ENCODE measurements at regions not wholly inside any gene's neighbourhood (a gene's known extent, or its start where the extent isn't known, plus 50 kb on each side); places are given as distances from the start of the nearest gene placed in this dataset.

DNA sequence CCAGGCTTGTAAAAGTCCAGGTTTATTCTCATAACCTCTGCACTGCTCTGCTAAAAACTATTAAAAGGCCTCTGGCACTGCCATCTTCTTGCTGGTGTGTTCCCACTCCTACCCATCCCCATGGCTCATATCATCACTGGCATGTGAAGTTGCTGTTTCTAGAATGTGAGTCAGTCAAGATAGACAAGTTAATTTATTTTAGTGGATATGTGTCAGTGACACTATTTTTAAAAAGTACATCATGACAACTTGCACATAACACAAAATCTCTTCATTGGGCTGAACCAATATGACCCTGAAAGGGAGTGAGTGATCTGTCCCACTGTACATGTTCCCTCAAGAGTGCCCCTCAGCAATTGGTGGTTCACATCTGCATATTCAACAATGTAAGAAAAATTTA lies 299.7 kb downstream of the NFIB start:
- H3K27me3 Mint-ChIP-seq (ENCODE audit: unreplicated experiment) = no peaks in the 10 kb centered on the region
- TF ChIP-seq, protein P1, sequence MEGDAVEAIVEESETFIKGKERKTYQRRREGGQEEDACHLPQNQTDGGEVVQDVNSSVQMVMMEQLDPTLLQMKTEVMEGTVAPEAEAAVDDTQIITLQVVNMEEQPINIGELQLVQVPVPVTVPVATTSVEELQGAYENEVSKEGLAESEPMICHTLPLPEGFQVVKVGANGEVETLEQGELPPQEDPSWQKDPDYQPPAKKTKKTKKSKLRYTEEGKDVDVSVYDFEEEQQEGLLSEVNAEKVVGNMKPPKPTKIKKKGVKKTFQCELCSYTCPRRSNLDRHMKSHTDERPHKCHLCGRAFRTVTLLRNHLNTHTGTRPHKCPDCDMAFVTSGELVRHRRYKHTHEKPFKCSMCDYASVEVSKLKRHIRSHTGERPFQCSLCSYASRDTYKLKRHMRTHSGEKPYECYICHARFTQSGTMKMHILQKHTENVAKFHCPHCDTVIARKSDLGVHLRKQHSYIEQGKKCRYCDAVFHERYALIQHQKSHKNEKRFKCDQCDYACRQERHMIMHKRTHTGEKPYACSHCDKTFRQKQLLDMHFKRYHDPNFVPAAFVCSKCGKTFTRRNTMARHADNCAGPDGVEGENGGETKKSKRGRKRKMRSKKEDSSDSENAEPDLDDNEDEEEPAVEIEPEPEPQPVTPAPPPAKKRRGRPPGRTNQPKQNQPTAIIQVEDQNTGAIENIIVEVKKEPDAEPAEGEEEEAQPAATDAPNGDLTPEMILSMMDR (IDR thresholded peaks at IDR 0.05; ENCODE audit: unreplicated experiment) = no peak
- H3K4me3 Mint-ChIP-seq (ENCODE audit: unreplicated experiment) = no peak overlapping the region
- no peaks in the 10 kb centered on the region for H3K9me3 Mint-ChIP-seq (ENCODE audit: unreplicated experiment)
- no peak for DNase-seq (ENCODE audit: low spot score)
- H3K4me1 Mint-ChIP-seq (ENCODE audit: unreplicated experiment) = no peaks in the 10 kb centered on the region
- no peaks in the 10 kb centered on the region for H3K36me3 Mint-ChIP-seq (ENCODE audit: low read depth, unreplicated experiment)
- H3K27ac Mint-ChIP-seq (ENCODE audit: unreplicated experiment) = no peak overlapping the region

DNA sequence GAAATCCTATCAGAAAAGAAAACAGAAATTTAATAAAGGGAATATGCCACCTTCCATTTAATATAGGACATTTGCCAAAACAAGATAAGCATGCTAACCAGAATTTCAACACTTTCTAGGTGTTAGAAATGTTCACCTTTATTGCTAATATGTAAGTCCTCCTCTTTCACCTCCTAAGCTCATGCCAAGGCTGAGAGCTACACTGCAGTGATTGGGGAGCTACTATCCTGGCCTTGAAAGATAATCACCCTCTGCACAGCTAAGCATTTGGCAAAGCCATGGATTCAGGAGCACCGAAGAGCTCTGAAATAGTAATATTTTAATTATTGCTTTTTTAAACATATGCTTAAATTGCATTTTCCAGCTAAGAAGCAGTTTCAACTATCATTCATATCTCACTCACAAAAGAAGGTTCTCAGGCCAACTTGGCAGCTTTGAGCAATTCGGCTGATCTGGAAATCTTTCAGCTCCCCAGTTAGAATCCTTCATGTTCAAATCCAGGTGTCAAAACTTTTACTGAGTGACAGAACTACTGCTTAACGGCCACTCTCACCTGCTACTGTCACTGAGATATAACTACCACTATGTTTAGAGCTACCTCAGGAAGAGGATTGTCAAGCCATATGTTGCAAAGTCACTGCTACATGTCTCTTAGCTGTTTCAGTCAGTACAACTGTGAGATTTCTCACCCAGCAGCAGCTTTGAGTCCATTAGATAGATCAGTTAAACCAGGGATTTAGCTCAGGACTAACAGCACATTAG lies 302.0 kb downstream of the NFIB start:
- H3K4me3 Mint-ChIP-seq (ENCODE audit: unreplicated experiment) = no peak overlapping the region
- DNase-seq (ENCODE audit: low spot score) = no peak
- no peaks in the 10 kb centered on the region for H3K36me3 Mint-ChIP-seq (ENCODE audit: low read depth, unreplicated experiment)
- TF ChIP-seq, protein P1 (IDR thresholded peaks at IDR 0.05; ENCODE audit: unreplicated experiment) = no peak
- no peak overlapping the region for H3K27ac Mint-ChIP-seq (ENCODE audit: unreplicated experiment)
- H3K4me1 Mint-ChIP-seq (ENCODE audit: unreplicated experiment) = no peaks in the 10 kb centered on the region
- peaks cover 2% of the 10 kb centered on the region for H3K27me3 Mint-ChIP-seq (ENCODE audit: unreplicated experiment)
- H3K9me3 Mint-ChIP-seq (ENCODE audit: unreplicated experiment) = no peaks in the 10 kb centered on the region

DNA sequence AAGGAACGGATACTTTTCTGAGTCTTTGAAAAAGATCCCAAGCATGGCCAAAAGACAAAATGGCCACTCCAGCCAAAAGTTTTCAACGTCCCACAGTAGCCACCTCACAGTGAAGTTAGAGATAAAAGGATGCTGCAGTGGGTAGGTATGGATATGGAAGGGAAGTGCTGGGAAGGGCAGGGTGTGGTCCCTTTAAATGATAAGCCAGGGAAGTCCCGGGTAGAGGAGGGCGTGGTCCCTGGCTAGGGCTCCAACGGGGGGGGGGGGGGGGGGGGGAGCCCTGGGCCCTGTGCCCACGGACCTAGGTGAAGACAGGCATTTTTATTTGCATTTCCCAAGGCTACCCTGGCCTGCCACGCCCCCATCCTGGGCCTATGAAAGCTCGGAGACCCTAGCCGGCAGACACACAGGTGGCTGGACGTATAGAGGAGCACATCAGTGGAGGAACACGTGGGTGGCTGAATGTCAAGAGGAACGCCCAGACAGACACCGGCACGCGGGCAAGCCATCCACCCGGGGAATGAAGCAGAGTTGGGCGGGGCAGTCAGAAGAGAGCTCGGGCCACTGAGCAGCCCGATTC lies 306.7 kb downstream of the NFIB start:
- no peaks in the 10 kb centered on the region for H3K9me3 Mint-ChIP-seq (ENCODE audit: unreplicated experiment)
- H3K4me3 Mint-ChIP-seq (ENCODE audit: unreplicated experiment) = no peak overlapping the region
- no peaks in the 10 kb centered on the region for H3K4me1 Mint-ChIP-seq (ENCODE audit: unreplicated experiment)
- TF ChIP-seq, protein P1 (IDR thresholded peaks at IDR 0.05; ENCODE audit: unreplicated experiment) = no peak
- H3K27ac Mint-ChIP-seq (ENCODE audit: unreplicated experiment) = no peak overlapping the region
- no peaks in the 10 kb centered on the region for H3K36me3 Mint-ChIP-seq (ENCODE audit: low read depth, unreplicated experiment)
- peaks cover 5% of the 10 kb centered on the region for H3K27me3 Mint-ChIP-seq (ENCODE audit: unreplicated experiment)
- DNase-seq (ENCODE audit: low spot score) = no peak

DNA sequence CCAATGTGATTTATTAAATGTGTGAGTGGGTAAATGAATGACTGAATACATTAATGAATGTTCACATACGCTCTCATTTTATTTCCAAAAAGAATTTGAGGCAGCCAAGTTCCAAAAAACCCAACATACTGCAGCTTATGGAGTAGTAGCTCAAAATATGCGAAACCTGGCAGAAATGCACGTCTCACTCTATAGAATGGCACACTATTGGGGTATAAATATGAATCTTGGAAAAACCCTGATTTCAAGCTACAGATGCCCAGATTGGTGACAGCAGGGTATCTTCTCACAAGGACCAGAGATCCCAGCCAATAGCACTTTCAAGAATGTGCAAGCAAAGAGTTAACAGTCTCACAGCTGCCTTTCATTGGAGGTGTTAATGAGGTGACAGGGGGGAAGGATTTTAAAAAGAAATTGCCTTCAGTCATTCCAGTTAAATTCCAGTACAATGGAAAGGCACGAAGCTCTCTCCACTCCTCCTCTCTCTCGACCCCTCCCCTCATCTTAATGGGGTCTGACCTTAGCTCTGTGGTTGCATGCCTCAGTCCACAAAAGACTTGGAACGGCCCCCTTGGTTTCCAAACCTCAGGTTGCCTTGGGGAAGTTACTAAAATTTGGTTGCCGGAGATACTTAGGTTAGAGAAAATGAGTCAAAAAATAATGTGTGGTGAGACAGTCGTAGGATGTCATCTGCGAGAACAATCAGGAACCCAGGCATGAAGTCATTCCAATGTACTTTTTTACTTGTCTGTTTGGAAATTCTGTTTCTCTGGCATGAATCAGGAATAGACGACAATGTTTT lies 307.4 kb downstream of the NFIB start:
- Mint-ChIP-seq H3K27me3 (ENCODE audit: unreplicated experiment) (peaks cover 5% of the 10 kb centered on the region), H3K4me1 (ENCODE audit: unreplicated experiment) (no peaks in the 10 kb centered on the region), H3K4me3 (ENCODE audit: unreplicated experiment) (no peak overlapping the region), H3K9me3 (ENCODE audit: unreplicated experiment) (no peaks in the 10 kb centered on the region), H3K27ac (ENCODE audit: unreplicated experiment) (no peak overlapping the region), H3K36me3 (ENCODE audit: low read depth, unreplicated experiment) (no peaks in the 10 kb centered on the region)
- no peak for DNase-seq (ENCODE audit: low spot score)
- TF ChIP-seq, protein P1 (IDR thresholded peaks at IDR 0.05; ENCODE audit: unreplicated experiment) = no peak

Data from endothelial cell (in vitro differentiated cells).